Left forelimb (tissue), 1 donor: ENCODE measurements at regions not wholly inside any gene's neighbourhood (a gene's known extent, or its start where the extent isn't known, plus 50 kb on each side); places are given as distances from the start of the nearest gene placed in this dataset.
"Not testable (repeated sequence)": the region's sequence is repeated elsewhere in the genome, so short reads cannot be mapped to it uniquely, and the experiment has no call there.

Source experiments
- DNase-seq: peaks from one replicate; pipeline ENCODE4 v3.0.0-alpha.2; 2018; ENCODE audit warnings: low spot score

DNA sequence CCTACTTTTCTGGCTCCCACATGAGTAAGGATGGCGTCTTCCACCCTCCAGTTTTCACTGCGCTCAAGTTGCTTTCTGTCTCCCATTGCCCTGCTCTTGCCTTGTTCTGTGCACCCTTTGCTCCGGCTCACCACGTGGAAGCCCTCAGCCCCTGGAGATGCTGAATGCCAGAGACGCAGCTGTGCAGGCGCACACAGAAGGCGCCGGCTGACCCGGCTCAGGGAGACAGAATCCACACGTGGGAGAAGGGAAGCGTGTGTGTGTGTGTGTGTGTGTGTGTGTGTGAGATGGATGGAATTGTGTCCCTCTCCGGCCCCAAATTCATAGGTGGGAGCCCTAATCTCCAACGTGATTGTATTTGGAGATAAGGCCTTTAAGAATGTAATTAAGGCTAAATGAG, 118.2 kb upstream of the ERRFI1 start:
- DNase-seq, result no peak

GRCh38 chr1:8142955-8143629, 117.0 kb upstream of the ERRFI1 start:
- no peak for DNase-seq

GRCh38 chr1:8139941-8140340, 113.8 kb upstream of the ERRFI1 start:
- DNase-seq, result no peak

DNA sequence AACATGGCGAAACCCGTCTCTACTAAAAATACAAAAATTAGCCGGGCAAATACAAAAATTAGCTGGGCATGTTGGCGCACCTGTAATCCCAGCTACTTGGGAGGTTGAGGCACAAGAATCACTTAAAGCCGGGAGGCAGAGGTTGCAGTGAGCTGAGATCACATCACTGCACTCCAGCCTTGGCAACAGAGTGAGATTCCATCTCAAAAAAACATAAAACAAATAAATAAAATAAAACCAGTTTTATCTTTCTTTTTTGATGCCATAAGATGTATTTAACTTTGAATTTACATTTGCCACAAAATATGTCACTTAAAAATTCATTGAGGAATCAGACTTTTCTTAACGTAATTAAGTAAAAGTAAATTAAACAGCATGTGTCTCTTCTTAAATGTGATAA, 113.3 kb upstream of the ERRFI1 start:
- no peak for DNase-seq

DNA sequence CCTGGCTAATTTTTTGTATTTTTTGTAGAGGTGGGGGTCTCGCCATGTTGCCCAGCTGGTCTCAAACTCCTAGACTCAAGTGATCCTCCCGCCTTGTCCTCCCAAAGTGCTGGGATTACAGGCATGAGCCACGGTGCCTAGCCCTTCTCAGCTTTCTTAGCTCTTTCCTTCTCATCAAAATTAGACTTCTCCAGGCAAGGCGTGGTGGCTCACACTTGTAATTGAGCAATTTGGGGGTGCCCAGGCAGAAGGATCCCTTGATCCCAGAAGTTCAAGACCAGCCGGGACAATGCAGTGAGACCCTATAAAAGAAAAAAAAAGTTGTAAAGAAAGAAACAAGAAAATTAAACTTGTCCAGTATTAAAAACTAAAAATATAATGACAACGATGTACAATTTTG, 112.6 kb upstream of the ERRFI1 start:
- no peak for DNase-seq

DNA sequence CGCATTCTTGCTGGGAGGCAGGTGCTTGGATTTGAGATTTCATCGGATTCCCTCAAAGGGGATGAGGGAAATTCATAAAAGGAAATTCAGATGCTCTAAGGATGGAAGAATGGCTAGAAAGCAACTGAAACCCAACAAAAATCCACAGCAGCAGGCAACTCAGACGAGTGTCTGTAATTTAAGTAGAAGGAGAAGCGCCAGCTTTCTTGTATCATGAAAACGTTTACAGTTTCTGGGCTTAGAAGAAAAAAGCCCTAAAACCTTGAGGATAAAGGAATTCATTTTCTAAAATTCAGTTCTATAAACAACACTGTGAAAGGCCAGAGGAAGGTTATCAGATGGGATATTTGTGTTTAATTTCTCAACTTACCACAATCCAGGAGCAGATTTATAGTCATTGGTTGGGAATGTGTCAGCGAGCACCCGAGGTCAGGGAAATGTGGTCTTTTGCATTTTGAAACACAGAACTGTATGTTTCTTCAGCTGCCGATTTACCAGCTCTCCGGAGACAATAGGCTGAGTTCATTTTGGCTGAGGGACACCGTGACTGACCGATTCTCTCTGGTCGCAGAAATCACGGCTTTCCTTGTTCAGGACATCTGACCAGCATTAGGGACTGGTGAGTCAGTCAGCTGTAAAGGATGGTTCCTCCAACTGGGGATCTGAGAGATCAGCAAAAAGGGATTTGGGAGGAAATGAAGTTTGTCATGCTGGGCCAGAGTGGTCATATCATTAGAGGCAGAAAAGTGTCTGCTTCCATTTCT, 111.6 kb upstream of the ERRFI1 start:
- DNase-seq, result no peak

GRCh38 chr1:8136766-8137165, 110.7 kb upstream of the ERRFI1 start:
- no peak for DNase-seq

DNA sequence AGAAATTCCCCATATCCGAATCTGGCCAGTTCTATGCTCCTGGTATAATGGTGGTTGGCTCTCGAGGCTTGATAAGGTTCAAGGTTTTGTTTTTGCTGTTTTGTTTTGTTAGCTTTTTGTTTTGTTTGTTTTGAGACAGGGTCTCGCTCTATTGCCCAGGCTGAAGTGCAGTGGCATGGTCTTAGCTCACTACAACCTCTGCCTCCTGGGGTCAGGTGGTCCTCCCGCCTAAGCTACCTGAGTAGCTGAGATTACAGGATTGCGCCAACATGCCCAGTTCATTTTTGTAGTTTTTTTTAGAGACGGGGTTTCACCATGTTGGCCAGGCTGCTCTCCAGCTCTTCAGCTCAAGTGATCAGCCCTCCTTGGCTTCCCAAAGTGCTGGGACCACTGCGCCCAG, 109.1 kb upstream of the ERRFI1 start:
- DNase-seq, result no peak

- no peak for DNase-seq
These were observed 108.6 kb upstream of the ERRFI1 start for GRCh38 chr1:8134546-8135235.

DNA sequence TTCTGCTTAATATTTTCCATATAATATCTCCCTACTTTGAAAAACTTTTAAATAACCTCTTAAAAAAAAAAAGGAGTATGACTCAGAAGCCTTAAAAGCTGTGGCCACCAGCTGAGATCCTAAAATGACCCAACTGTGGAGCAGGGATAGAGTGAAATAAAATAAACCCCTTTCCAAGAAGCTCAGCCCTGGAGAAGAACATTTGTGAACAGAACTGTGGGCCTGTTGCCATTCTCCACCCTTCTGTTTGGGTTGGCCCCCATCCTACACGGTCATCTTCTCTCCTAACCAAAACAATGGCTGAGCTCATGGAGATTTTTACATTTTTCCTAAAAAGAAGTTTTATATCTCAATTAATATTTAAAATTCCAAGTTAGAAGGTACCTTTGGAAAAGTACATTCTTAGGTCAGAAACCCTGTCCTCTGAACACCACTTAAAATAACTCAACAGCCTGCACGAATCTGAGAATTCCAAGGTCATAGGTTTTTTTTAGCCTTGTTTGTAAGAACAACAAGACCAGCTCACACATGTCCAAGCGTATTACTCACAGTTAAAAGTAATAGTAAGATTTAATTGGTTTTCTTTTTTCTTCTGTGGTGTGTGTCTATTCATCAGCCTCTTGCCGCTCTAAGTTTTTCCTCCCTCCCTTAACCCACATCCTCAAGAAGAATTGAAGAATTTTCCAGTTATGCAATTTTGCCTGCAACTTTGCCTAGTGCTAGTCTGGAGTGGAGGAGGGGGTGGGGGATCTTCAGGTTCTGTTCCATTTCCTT, 107.7 kb upstream of the ERRFI1 start:
- no peak for DNase-seq

DNA sequence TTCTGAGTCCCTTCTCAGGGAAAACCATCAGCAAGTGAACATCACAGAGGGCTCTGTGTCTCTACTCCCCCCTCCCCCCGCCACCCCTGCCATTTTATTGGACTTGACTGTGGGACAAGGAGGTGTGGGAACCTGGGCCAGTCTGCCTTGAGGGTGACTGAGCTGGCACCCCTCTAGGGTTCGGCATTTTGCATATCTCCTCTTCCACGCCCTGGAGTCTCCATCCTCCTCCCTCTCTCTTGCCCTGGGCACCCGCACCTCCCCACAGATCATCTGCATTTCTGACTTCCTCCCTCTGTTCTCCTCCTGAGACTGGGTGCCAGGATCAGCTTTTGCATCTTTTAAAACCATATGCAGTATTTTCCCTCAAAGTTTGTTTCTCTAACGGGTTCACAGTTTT, 107.1 kb upstream of the ERRFI1 start:
- no peak for DNase-seq

- DNase-seq, result no peak
These were observed 101.1 kb upstream of the ERRFI1 start for GRCh38 chr1:8127171-8127641.

- no peak for DNase-seq
These were observed 96.6 kb upstream of the ERRFI1 start for GRCh38 chr1:8122477-8123407.

DNA sequence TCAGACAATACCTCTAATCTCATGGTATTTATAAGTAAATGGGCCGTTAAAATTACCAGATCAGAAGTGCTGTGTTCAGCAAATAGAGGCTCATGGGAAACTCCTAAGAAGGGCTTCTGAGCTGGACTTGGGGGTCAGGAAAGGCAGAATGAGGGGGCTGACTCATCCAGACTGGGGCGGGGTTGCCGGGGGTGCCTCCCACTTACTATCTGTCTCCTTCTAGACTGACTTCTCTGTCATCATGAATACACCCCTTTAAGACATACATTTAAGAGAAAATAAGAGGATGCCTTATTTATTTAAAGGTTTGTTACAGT, 96.0 kb upstream of the ERRFI1 start:
- no peak for DNase-seq

DNA sequence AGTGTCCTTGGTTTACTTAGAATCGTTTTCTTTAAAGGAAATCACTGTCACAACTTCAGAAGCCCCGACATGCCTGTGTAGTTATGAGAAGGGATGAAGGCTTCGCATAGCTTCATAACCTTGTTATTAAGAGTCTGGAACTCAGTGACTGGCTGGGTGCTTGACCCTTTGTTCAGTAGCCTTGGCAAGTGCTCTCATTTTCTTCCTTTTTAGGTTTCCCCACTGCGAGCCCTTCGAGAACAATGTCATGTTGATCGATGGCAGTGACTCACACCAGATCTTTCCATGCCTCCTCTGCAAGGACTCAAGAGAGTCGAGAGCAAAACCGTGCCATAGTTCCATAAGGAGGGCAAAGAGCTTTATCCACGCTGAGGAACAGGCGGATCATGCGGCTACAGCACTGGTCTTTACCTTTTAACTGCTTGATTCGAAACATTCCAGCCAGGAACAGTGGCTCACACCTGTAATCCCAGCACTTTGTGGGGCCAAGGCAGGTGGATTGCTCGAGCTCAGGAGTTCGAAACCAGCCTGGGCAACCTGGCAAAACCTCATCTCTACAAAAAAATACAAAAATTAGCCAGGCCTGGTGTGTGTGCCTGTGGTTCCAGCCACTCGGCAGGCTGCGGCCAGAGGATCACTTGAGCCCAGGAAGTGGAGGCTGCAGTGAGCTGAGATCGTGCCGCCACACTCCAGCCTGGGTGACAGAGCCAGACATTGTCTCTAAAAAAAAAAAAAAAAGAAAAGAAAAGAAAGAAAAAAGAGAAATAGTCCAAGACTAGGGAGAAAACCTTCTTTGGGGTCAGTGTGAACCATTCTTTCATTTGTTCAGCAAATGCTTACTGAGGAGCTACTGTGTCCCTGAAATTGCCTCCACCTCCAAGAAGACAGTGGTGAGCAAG, 95.4 kb upstream of the ERRFI1 start:
- DNase-seq, result no peak

DNA sequence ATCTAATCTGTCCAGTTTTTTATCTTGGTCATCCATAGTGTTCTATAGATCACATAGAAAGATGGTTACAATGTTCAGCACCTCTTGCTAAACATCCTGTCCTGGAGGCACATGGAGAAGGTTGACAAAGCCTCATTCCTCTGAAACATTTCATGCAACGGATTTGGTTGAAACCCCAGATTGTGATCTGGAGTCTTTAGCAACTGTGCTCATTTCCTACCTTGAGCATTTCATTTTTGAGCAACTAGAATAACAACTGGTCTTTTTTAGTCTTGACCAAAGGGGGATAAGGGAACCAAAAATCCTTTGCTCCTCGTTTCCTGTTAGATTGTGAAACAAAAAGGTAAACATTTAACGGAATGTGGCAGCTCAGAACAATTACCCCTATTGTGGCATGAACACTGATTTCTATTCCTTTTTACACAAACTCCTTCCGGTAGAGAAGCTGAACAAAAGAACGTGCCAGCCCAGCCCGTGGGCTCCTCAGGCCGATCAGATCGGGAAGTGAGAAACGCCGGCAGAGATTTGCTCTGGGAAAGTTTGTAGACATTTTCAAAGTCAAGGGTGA, 94.7 kb upstream of the ERRFI1 start:
- DNase-seq, result no peak

GRCh38 chr1:8118736-8119135, 92.6 kb upstream of the ERRFI1 start:
- DNase-seq, result not testable (repeated sequence)

DNA sequence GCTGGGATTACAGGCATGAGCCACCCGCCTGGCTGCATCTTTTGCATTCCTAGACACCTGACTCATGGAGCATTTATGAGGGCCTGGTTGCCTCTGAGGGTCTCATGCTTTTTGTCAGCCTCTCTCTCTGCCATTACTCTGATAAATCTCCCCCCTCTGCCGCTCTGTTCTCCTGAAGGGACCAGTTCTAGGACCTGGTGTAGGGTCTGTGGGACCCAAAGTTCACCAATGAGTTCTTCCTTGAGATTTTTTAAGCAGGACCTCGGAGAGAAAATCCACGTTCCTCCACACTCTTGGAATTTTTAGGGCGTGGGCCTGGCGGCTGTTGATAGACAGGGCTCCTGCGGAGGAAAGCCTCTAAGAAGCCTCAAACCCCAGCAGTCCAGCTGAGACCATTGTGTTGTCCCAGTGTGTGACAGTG, 91.9 kb upstream of the ERRFI1 start:
- DNase-seq, result no peak

GRCh38 chr1:8116894-8117264, 90.8 kb upstream of the ERRFI1 start:
- no peak for DNase-seq

DNA sequence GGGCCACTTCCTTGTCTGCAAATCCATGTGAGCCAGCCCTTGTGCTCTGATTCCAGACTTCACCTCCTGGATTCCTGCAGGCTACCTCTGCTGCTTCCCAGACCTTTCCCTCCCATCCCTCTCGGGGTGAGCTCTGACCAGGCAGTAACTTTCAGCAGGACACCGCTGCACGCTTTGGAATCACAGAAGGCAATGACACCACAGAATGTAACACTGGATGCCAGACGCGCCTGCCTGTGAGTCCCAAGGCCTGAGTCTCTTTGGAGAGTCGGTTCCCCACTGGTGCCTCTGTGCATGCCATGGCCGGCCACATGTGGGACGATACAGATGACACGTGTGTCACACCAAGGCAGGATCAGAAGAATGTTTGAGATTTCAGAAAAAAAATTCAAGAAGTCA, 89.7 kb upstream of the ERRFI1 start:
- no peak for DNase-seq
